ENCODE measurements at regions not wholly inside any gene's neighbourhood (a gene's known extent, or its start where the extent isn't known, plus 50 kb on each side); places are given as distances from the start of the nearest gene placed in this dataset.

GRCh38 chr2:67871686-67872412 lies 191.0 kb downstream of the C1D start:
- no peak for DNase-seq (ENCODE audit: low read depth in 2 of 2)

GRCh38 chr2:67872481-67872880 lies 190.3 kb downstream of the C1D start:
- no peak for DNase-seq (ENCODE audit: low read depth in 2 of 2)

- no peak for DNase-seq (ENCODE audit: low read depth in 2 of 2)
Observed at GRCh38 chr2:67873916-67874315, 188.9 kb downstream of the C1D start.

DNA sequence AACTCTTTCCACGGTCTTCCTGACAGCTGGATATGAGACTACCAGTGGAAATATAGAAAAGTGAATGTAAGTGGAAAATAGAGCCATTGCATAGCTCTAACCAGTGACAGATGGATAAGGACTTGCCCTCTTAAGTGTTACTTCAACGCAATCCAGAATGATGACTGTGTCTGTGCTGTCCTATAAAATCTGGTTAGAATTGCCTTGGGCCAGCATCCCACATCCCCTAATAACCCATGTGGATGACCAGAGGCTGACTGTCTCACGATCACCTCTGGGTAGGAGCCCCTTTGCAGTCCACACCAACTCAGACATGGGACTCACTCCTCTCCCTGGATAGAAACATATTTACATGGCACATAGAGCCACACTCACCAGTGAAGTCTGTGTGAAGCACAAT lies 186.6 kb downstream of the C1D start:
- no peak for DNase-seq (ENCODE audit: low read depth in 2 of 2)

- DNase-seq (ENCODE audit: low read depth in 2 of 2): no peak
Observed at GRCh38 chr2:67877301-67877700, 185.5 kb downstream of the C1D start.

GRCh38 chr2:67878743-67879142 lies 184.1 kb downstream of the C1D start:
- DNase-seq (ENCODE audit: low read depth in 2 of 2): no peak

DNA sequence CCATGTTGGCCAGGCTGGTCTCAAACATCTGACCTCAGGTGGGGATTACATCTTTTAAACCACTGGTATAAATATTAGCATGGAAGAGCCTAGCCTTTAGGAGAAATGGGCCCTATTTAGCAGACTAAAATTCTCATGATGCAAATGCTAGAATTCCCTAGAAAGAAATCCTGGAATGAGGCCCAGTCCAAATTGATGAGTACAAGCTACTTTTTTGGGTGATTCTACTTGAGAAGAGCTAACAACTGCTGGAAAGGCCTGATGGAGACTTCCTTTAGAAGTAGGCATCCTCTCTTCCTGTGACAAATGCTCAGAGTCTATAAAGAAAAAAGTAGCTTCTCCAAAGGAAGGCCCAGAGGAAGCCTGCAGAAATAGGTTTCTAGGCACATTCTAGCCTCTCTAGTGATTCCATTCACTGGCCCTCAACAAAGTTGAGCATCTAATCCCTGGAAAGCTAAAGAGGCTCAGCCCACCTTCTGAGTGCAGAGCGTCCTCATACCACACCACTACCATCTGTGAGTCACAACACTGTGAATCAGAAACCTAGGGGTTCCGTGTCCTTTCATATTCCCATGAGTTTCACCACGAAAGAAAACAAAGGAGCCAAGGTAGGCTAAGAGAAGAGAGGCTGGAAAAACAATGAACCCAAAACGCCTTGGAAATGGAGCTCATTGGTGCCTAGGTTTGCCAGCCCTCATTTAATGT lies 183.1 kb downstream of the C1D start:
- DNase-seq (ENCODE audit: low read depth in 2 of 2): no peak

GRCh38 chr2:67880291-67880761 lies 182.5 kb downstream of the C1D start:
- DNase-seq (ENCODE audit: low read depth in 2 of 2): no peak

- DNase-seq (ENCODE audit: low read depth in 2 of 2): no peak
Observed at GRCh38 chr2:67881816-67882215, 181.0 kb downstream of the C1D start.

- no peak for DNase-seq (ENCODE audit: low read depth in 2 of 2)
Observed at GRCh38 chr2:67883316-67884087, 179.3 kb downstream of the C1D start.

GRCh38 chr2:67888351-67889005 lies 174.3 kb downstream of the C1D start:
- no peak for DNase-seq (ENCODE audit: low read depth in 2 of 2)

DNA sequence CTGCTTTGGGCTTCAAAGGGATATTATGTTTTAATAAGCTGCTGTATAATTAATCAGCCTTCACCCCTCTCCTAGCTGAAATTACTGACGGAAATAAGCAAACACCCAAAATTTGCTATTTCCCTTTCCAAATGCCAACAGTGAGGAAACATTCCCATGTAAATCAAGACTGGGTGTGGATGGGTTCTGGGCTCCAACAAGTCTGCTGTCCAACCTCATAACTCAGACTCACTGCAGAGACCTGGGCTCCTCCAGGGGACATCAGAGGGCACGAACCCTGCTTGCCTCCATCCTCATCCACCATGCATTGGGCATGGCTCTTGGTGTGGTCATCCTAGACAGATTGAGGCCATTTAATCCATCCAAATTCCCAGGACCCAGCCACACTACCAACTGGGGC lies 173.7 kb downstream of the C1D start:
- no peak for DNase-seq (ENCODE audit: low read depth in 2 of 2)

DNA sequence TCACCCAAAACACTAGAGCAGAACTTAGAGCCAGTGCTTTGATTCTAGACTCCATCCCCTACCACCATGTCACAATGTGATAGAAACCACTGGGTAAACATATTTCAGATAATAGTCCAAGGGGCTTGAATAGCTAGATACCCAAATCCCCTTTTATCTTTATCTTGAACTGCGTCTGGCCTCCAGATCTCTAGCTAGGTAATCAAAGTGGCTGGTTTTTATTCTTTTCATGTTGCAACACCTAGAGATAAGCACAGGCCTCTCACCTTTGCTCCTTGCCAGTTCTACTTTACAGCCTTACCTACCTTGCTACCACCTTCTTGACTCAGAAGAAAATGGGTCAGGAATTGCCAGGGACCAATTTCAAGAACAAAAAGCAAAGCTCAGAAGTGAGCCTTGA lies 171.2 kb downstream of the C1D start:
- DNase-seq (ENCODE audit: low read depth in 2 of 2): no peak

DNA sequence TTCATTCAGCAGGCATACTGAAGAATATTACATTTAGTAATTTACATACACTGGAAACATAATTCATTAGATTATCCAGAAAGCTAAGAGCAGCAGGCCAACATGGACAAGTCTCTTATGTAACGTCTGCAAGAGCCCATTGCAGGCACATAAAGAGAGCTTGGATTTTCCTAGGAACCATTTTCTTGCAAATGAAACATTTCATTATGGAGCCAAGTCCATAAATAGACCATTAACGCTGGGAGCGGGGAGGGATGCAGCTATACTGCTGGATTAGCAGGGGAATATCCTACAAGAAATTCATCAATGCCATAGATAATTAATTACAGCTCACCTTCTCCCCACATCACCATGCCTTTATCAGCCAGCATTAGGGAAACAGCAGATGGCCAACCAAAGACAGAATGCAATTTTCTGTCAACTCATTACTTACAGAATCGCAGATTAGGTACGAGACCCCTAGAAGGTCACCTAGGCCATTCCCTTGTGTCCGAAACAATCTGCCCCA lies 170.4 kb downstream of the C1D start:
- DNase-seq (ENCODE audit: low read depth in 2 of 2): no peak

DNA sequence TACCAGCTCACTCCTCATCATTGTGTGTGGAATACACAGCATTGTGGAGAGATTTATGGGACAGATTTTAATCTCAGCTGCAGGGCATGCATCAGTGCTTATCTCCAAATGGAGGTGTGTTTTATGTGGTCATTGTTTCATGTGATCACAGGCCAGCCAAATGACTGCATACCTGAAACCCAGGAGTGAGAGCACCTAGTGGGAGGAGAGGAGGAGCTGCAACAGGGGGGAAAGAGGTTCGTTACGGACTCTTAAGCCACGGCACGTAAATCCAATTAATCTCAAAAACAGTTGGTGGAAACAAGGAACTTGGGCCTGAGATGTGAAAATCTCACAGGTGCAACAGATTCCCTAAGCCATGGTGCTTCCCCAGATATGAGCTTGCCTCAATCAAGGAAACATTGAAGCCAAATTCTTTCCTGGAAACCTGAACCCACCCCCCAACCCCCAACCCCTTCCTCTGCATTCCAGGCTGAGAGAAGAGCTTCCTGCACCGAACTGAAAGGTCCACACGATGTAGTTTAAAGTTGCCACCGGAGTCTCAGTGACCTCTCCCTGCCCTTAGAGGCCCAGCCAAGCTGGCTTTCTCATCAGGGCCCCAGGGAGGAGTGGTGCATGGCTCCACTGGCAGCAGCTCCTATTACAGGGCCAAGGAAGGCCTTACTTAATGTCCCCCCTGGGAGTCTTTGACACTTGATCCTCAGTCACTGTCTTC lies 167.4 kb downstream of the C1D start:
- no peak for DNase-seq (ENCODE audit: low read depth in 2 of 2)

DNA sequence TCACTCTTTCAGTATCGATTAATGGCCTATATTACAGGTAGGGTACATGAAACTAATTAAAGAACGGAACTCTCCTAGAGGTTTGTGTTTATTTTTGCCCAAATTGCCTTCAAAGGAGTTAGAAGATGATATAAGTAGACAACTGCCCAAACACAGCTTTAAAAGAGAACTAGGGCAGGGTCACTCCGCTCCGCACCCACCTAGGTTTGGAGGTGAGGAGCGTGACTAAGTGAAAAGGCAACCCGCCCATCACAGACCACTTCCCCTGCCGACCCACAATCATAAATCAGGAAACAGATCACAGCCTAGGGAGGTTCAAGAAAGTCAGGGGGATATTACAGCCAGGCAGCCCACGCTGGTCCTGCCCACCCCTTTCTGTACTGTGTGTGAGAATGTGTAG lies 166.7 kb downstream of the C1D start:
- DNase-seq (ENCODE audit: low read depth in 2 of 2): no peak

GRCh38 chr2:67896476-67896875 lies 166.3 kb downstream of the C1D start:
- DNase-seq (ENCODE audit: low read depth in 2 of 2): no peak

DNA sequence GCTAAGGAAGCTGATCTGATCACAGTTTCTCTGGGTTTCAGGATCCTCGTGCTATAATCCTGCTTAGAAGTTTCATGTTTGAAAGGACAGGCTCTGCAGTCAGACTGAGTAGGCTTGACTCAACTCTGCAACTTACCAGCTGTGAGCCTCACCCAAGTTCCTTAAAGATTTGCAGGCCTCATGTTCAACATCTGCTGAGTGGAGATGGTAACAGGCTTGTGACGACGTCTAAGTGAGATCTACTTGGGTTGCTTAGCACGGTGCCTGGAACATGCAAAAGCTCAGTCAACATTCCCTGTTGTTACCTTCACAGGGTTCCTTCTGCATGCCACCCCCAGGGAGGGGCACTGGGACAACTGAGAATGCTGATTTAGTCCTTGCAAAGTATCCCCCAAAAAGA lies 164.2 kb downstream of the C1D start:
- DNase-seq (ENCODE audit: low read depth in 2 of 2): no peak

DNA sequence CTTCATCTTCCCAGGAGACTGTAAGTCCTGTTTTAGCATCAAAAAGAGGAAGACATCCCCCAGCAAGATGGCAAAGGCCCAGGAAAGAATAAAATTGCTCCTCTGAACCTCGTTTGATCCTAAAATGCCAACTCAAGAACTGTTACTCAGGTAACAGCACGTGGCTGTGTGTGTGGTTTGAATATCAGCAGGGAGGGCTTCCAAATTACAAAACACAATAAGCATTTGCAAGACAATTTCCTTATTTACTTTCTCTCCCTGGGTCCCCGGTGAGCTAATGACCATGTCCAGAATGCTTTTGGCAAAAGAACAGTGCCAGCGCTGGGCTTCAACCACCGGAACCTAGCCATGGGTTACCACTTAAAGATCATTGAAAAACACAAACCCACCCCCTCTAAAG lies 163.6 kb downstream of the C1D start:
- no peak for DNase-seq (ENCODE audit: low read depth in 2 of 2)

DNA sequence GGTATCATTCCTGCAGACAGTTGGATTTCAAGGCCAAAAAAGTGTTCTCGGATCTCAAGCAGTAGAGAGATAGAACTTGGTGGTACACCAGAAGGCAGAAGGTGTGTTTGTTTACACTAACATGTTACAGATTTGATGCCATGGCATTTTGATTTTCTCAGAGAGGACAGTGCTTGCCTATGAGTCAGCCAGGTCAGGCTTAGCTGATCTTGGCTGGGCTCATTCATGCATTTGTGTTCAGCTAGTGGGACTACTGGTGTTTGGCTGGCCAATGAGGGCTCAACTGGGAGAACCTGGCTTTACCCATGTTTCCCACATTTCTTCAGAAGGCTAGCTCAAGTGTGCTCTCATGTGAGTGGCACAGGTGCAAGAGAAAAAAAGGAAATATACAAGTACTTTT lies 162.0 kb downstream of the C1D start:
- DNase-seq (ENCODE audit: low read depth in 2 of 2): no peak

DNA sequence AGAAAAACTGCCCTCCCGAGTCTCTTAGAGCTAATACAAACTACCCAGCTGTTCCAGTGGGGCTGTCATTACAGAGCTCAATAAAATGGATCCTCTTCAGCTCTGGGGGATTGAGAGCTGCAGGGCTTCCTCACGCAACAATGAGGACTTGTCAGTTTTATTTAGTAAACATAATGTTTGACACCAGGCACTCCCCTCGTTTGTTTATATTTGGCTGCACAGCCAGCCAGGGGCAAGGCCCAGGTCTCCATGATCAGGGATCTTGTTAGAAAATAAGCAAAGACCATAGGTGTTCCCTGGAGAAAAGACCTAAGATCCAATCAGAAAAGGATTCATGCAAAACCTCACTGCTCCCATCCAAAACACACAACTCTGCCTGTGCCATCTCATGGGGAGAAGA lies 158.2 kb downstream of the C1D start:
- DNase-seq (ENCODE audit: low read depth in 2 of 2): no peak
